H1 (cell line): ENCODE measurements at regions not wholly inside any gene's neighbourhood (a gene's known extent, or its start where the extent isn't known, plus 50 kb on each side); places are given as distances from the start of the nearest gene placed in this dataset.

Experiments
- BCL11A ChIP-seq, 2 experiments: IDR thresholded peaks; one replicate each; pipeline ENCODE4 v1.6.1; 2011; ENCODE audit warnings: low read depth in 2 of 2, low read length in 2 of 2, mild to moderate bottlenecking in 2 of 2
- CBX5 ChIP-seq: fragments of 300-800, 300-1000 bp; sonication (generic); IDR thresholded peaks from 2 replicates; pipeline ENCODE4 v1.7.1; 2016; ENCODE audit warnings: antibody characterized with exemption, low read length, low read depth
- CBX8 ChIP-seq: fragments of 300-800, 300-1000 bp; sonication (generic); IDR thresholded peaks from 2 replicates; pipeline ENCODE4 v1.7.1; 2016; ENCODE audit warnings: low read depth, low read length, borderline replicate concordance
- FOSL1 ChIP-seq: IDR thresholded peaks from 2 replicates; pipeline ENCODE4 v1.6.1; 2011; ENCODE audit warnings: mild to moderate bottlenecking, low read depth, low read length, moderate library complexity; ENCODE audit not compliant: insufficient read depth
- HDAC6 ChIP-seq: IDR thresholded peaks from one replicate; pipeline ENCODE4 v1.7.1; 2012; ENCODE audit warnings: low read depth, mild to moderate bottlenecking, inconsistent platforms, low read length, moderate library complexity
- JUND ChIP-seq: IDR thresholded peaks from 2 replicates; pipeline ENCODE4 v1.6.1; 2011; ENCODE audit warnings: mild to moderate bottlenecking, improper control_type of control experiment, low read length
- SIN3A ChIP-seq, 2 experiments: IDR thresholded peaks in 1 of 2; conservative IDR thresholded peaks in 1 of 2; 2 replicates each; pipeline ENCODE4 v1.6.1; 2011 to 2012; ENCODE audit warnings: low read length in 2 of 2, improper control_type of control experiment in 1 of 2, low read depth in 1 of 2, mild to moderate bottlenecking in 1 of 2

GRCh38 chr5:68114378-68115040 is 101.0 kb upstream of the PIK3R1 start (continued):
- TF ChIP-seq SIN3A (conservative IDR thresholded peaks at IDR 0.05 in 1 of 2, IDR thresholded peaks at IDR 0.05 in 1 of 2; ENCODE audit: low read depth in 1 of 2, low read length in 2 of 2) (no peak), HDAC6 (no peak), JUND (no peak), CBX5 (no peak), FOSL1 (no peak), CBX8 (no peak), BCL11A (IDR thresholded peaks at IDR 0.05; ENCODE audit: low read depth in 2 of 2, low read length in 2 of 2) (no peak)
